NK-92 (cell line): ENCODE measurements at regions not wholly inside any gene's neighbourhood (a gene's known extent, or its start where the extent isn't known, plus 50 kb on each side); places are given as distances from the start of the nearest gene placed in this dataset.
"Not testable (repeated sequence)": the region's sequence is repeated elsewhere in the genome, so short reads cannot be mapped to it uniquely, and the experiment has no call there.

ENCODE experiments used
- DNase-seq: peaks from one replicate; lab custom pipeline; 2025; ENCODE audit not compliant: unreplicated experiment; lab: John Stamatoyannopoulos, UW

GRCh38 chr13:108082481-108082880 is 132.9 kb downstream of the LIG4 start:
- no peak for DNase-seq

- no peak for DNase-seq
These were observed 138.1 kb downstream of the LIG4 start for GRCh38 chr13:108077284-108077683.

GRCh38 chr13:108074429-108074828 is 140.9 kb downstream of the LIG4 start:
- DNase-seq = not testable (repeated sequence)

GRCh38 chr13:108070925-108071324 is 144.4 kb downstream of the LIG4 start:
- no peak for DNase-seq

- no peak for DNase-seq
These were observed 144.8 kb downstream of the LIG4 start for GRCh38 chr13:108070491-108070890.

- DNase-seq = no peak
These were observed 145.7 kb downstream of the LIG4 start for GRCh38 chr13:108069521-108070210.

GRCh38 chr13:108064372-108064771 is 151.0 kb downstream of the LIG4 start:
- DNase-seq = not testable (repeated sequence)

- no peak for DNase-seq
These were observed 155.2 kb downstream of the LIG4 start for GRCh38 chr13:108060111-108060510.

GRCh38 chr13:108056278-108056677 is 159.1 kb downstream of the LIG4 start:
- no peak for DNase-seq

- DNase-seq = no peak
These were observed 166.1 kb downstream of the LIG4 start for GRCh38 chr13:108049211-108049610.

- DNase-seq = no peak
These were observed 170.4 kb downstream of the LIG4 start for GRCh38 chr13:108044954-108045353.

- not testable (repeated sequence) for DNase-seq
These were observed 172.5 kb downstream of the LIG4 start for GRCh38 chr13:108042866-108043265.

- no peak for DNase-seq
These were observed 178.0 kb downstream of the LIG4 start for GRCh38 chr13:108037348-108037747.

GRCh38 chr13:108036411-108036932 is 178.9 kb downstream of the LIG4 start:
- no peak for DNase-seq

GRCh38 chr13:108034909-108035410 is 180.4 kb downstream of the LIG4 start:
- no peak for DNase-seq

GRCh38 chr13:108033800-108034707 is 181.3 kb downstream of the LIG4 start:
- no peak for DNase-seq

- DNase-seq = no peak
These were observed 183.5 kb downstream of the LIG4 start for GRCh38 chr13:108031865-108032264.

- no peak for DNase-seq
These were observed 184.6 kb downstream of the LIG4 start for GRCh38 chr13:108030769-108031168.

- no peak for DNase-seq
These were observed 188.5 kb downstream of the LIG4 start for GRCh38 chr13:108026680-108027410.

GRCh38 chr13:108020027-108020426 is 195.3 kb downstream of the LIG4 start:
- DNase-seq = no peak

GRCh38 chr13:108018371-108018870 is 196.9 kb downstream of the LIG4 start:
- no peak for DNase-seq
